B cell (primary cell): ENCODE measurements at regions not wholly inside any gene's neighbourhood (a gene's known extent, or its start where the extent isn't known, plus 50 kb on each side); places are given as distances from the start of the nearest gene placed in this dataset.

Experiments used
- ATAC-seq: fragments of 200-7000 bp; cut with Tn5 transposase; one replicate; pipeline ENCODE4 v1.10.0; 2021; ENCODE audit warnings: low read depth, mild to moderate bottlenecking, moderate number of reproducible peaks, moderate library complexity
- CTCF ChIA-PET: fragments of 350-600 bp; sonication (Branson Sonifier 250); formaldehyde crosslinking; loops from one replicate; lab custom pipeline; 2021; ENCODE audit warnings: antibody characterized with exemption, inconsistent platforms; lab: Charles Lee
- POLR2A ChIA-PET: fragments of 350-600 bp; sonication (Branson Sonifier 250); formaldehyde crosslinking; loops from one replicate; lab custom pipeline; 2021; ENCODE audit warnings: antibody characterized with exemption; lab: Charles Lee
- DNase-seq: peaks from one replicate; pipeline ENCODE4 v3.0.0; 2013
- H2AFZ ChIP-seq: 2 replicates; pipeline ENCODE4 v1.6.1; 2012; ENCODE audit warnings: mild to moderate bottlenecking, low read depth, low read length; ENCODE audit not compliant: insufficient read depth, poor library complexity, severe bottlenecking
- H3K27ac ChIP-seq, 2 donors: 1 replicate in 1 of 2; 2 replicates in 1 of 2; pipeline ENCODE4 v1.5.1; 2012 to 2013; ENCODE audit warnings: low read length in 2 of 2, mild to moderate bottlenecking in 2 of 2, moderate library complexity in 1 of 2
- H3K27me3 ChIP-seq, 4 experiments: fragments of 200-600 bp in 1 of 4; sonication (generic) in 1 of 4; replicated peaks in 1 of 4; 1 replicate in 2 of 4; 2 replicates in 2 of 4; pipeline versions ENCODE4 v1.6.1 to v1.7.0; 2013 to 2016; ENCODE audit warnings: low read length in 3 of 4, mild to moderate bottlenecking in 2 of 4, mixed read lengths in 1 of 4, moderate library complexity in 1 of 4; ENCODE audit not compliant: insufficient read depth in 4 of 4, control insufficient read depth in 3 of 4; ENCODE audit errors: control extremely low read depth in 1 of 4
- H3K36me3 ChIP-seq, 2 experiments: replicated peaks in 1 of 2; 1 replicate in 1 of 2; 2 replicates in 1 of 2; pipeline versions ENCODE4 v1.6.1 to v1.7.1; 2013; ENCODE audit warnings: low read length in 1 of 2; ENCODE audit not compliant: insufficient read depth in 2 of 2, control insufficient read depth in 1 of 2; ENCODE audit errors: control extremely low read depth in 1 of 2, extremely low read depth in 1 of 2
- H3K4me1 ChIP-seq, 2 donors: fragments of 200-600 bp in 1 of 2; sonication (generic) in 1 of 2; 1 replicate in 1 of 2; 2 replicates in 1 of 2; pipeline versions ENCODE4 v1.5.1 to v1.6.1; 2013 to 2017; ENCODE audit warnings: low read length in 2 of 2; ENCODE audit not compliant: control insufficient read depth in 2 of 2, insufficient read depth in 2 of 2
- H3K4me2 ChIP-seq: replicated peaks from 2 replicates; pipeline ENCODE3; 2012; ENCODE audit warnings: mild to moderate bottlenecking, low read depth, low read length; ENCODE audit not compliant: poor library complexity, severe bottlenecking
- H3K4me3 ChIP-seq, 5 experiments: fragments of 200-600 bp in 1 of 5; sonication (generic) in 1 of 5; 1 replicate in 3 of 5; 2 replicates in 2 of 5; pipeline versions ENCODE4 v1.5.1 to v1.7.0; 2011 to 2016; ENCODE audit warnings: low read length in 4 of 5, mild to moderate bottlenecking in 4 of 5, low read depth in 2 of 5, control low read depth in 1 of 5, moderate library complexity in 1 of 5; ENCODE audit not compliant: insufficient read depth in 1 of 5; ENCODE audit errors: control extremely low read depth in 1 of 5, extremely low read depth in 1 of 5
- H3K79me2 ChIP-seq: fragments of 200-600 bp; sonication (generic); one replicate; pipeline ENCODE4 v1.6.0; 2016; ENCODE audit warnings: low read length; ENCODE audit not compliant: control insufficient read depth, insufficient read depth
- H3K9ac ChIP-seq: fragments of 200-600 bp; sonication (generic); 2 replicates; pipeline ENCODE4 v1.6.1; 2017; ENCODE audit warnings: mild to moderate bottlenecking, low read length, moderate library complexity
- H3K9me3 ChIP-seq, 3 donors: one replicate each; pipeline versions ENCODE4 v1.6.1 to v1.7.1; 2013; ENCODE audit warnings: low read length in 2 of 3; ENCODE audit not compliant: control insufficient read depth in 2 of 3, insufficient read depth in 1 of 3; ENCODE audit errors: control extremely low read depth in 1 of 3
- H4K20me1 ChIP-seq: 2 replicates; pipeline ENCODE4 v1.6.0; 2012; ENCODE audit warnings: mild to moderate bottlenecking, low read length; ENCODE audit not compliant: insufficient read depth, control insufficient read depth, poor library complexity, severe bottlenecking
- H3K27ac Mint-ChIP-seq: one replicate; pipeline ENCODE4 v1.8.0; 2021; ENCODE audit warnings: mixed read lengths
- H3K27me3 Mint-ChIP-seq: one replicate; pipeline ENCODE4 v1.8.0; 2021; ENCODE audit warnings: mixed read lengths
- H3K4me1 Mint-ChIP-seq: one replicate; pipeline ENCODE4 v1.8.0; 2021; ENCODE audit warnings: mixed read lengths
- H3K4me3 Mint-ChIP-seq: one replicate; pipeline ENCODE4 v1.8.0; 2021; ENCODE audit warnings: mixed read lengths
- H3K9me3 Mint-ChIP-seq: one replicate; pipeline ENCODE4 v1.8.0; 2022; ENCODE audit warnings: mixed read lengths; ENCODE audit not compliant: insufficient read depth
- CTCF ChIP-seq: fragments of 200-600 bp; IDR thresholded peaks from one replicate; pipeline ENCODE4 v1.8.0; 2022; ENCODE audit warnings: antibody characterized with exemption, mild to moderate bottlenecking
- EZH2 ChIP-seq: IDR thresholded peaks from 2 replicates; pipeline ENCODE4 v1.6.1; 2012; ENCODE audit warnings: borderline replicate concordance, low read depth, mild to moderate bottlenecking, moderate library complexity, low read length; ENCODE audit not compliant: insufficient read depth, poor library complexity, severe bottlenecking
- WGBS: methylation state at CpG from one replicate; pipeline ENCODE4 v1.1.5; 2013; ENCODE audit warnings: missing lambda C conversion rate; ENCODE audit not compliant: insufficient coverage; 5-methylcytosine and 5-hydroxymethylcytosine counted together
- intact Hi-C: fragments of 100-400 bp; cut with micrococcal nuclease; formaldehyde crosslinking; loops from one replicate; pipeline ENCODE4 v1.10.0; 2022

GRCh38 chr9:88272986-88273385 lies 115.3 kb upstream of the SPIN1 start:
- ChIA-PET CTCF (no interaction called here), POLR2A (no interaction called here)
- DNase-seq (no peak), ATAC-seq (no peak)
- no peaks in the 10 kb centered on the region for H3K4me1 Mint-ChIP-seq
- Histone ChIP-seq H4K20me1 (no peaks in the 10 kb centered on the region), H3K27me3 (no peaks in the 10 kb centered on the region), H3K4me2 (no peak overlapping the region), H3K36me3 (no peaks in the 10 kb centered on the region), H3K79me2 (no peaks in the 10 kb centered on the region), H3K9me3 (no peaks in the 10 kb centered on the region), H3K4me3 (no peak overlapping the region), H2AFZ (no peak overlapping the region), H3K4me1 (no peaks in the 10 kb centered on the region), H3K9ac (no peak overlapping the region), H3K27ac (no peak overlapping the region)
- H3K27me3 Mint-ChIP-seq: peaks cover 3% of the 10 kb centered on the region
- WGBS: 80% methylated on average over 5 of the region's 6 CpGs
- H3K9me3 Mint-ChIP-seq: no peaks in the 10 kb centered on the region
- TF ChIP-seq EZH2 (no peak), CTCF (no peak)
- no peak overlapping the region for H3K4me3 Mint-ChIP-seq
- no peak overlapping the region for H3K27ac Mint-ChIP-seq
- intact Hi-C loops: no loop called here

- Histone ChIP-seq H2AFZ (no peak overlapping the region), H3K79me2 (no peaks in the 10 kb centered on the region), H3K27ac (no peak overlapping the region), H3K4me3 (no peak overlapping the region), H3K9ac (no peak overlapping the region), H3K36me3 (no peaks in the 10 kb centered on the region), H3K27me3 (no peaks in the 10 kb centered on the region), H4K20me1 (no peaks in the 10 kb centered on the region), H3K4me2 (no peak overlapping the region), H3K9me3 (no peaks in the 10 kb centered on the region), H3K4me1 (no peaks in the 10 kb centered on the region)
- ChIA-PET POLR2A (no interaction called here), CTCF (no interaction called here)
- no peak for DNase-seq
- H3K9me3 Mint-ChIP-seq: peaks cover 3% of the 10 kb centered on the region
- H3K4me3 Mint-ChIP-seq: no peak overlapping the region
- H3K27ac Mint-ChIP-seq: no peak overlapping the region
- TF ChIP-seq EZH2 (no peak), CTCF (no peak)
- ATAC-seq: no peak
- WGBS: 100% methylated on average over 1 of the region's 3 CpGs
- no peaks in the 10 kb centered on the region for H3K27me3 Mint-ChIP-seq
- intact Hi-C loops: no loop called here
- H3K4me1 Mint-ChIP-seq: peaks cover 4% of the 10 kb centered on the region
These were observed 117.8 kb upstream of the SPIN1 start for GRCh38 chr9:88270413-88270812.
